ENCODE measurements at regions not wholly inside any gene's neighbourhood (a gene's known extent, or its start where the extent isn't known, plus 50 kb on each side); places are given as distances from the start of the nearest gene placed in this dataset.
A peak's percentile ranks its signal among the peaks of the same experiment; 100 is the strongest.

- TF ChIP-seq CTCF (IDR thresholded peaks at IDR 0.05; ENCODE audit: extremely low read depth, missing control alignments), result no peak
- peak; percentile 10 for DNase-seq (ENCODE audit: low spot score)
Measured at GRCh38 chr7:130929896-130930659, 196.1 kb upstream of the KLF14 start.

- TF ChIP-seq CTCF (IDR thresholded peaks at IDR 0.05; ENCODE audit: extremely low read depth, missing control alignments), result no peak
- no peak for DNase-seq (ENCODE audit: low spot score)
Measured at GRCh38 chr7:130930681-130931080, 196.7 kb upstream of the KLF14 start.

- DNase-seq (ENCODE audit: low spot score), result no peak
- no peak for TF ChIP-seq CTCF (IDR thresholded peaks at IDR 0.05; ENCODE audit: extremely low read depth, missing control alignments)
Measured at GRCh38 chr7:130931423-130931822, 197.4 kb upstream of the KLF14 start.

- no peak for TF ChIP-seq CTCF (IDR thresholded peaks at IDR 0.05; ENCODE audit: extremely low read depth, missing control alignments)
- DNase-seq (ENCODE audit: low spot score), result no peak
Measured at GRCh38 chr7:130932088-130932487, 198.1 kb upstream of the KLF14 start.

GRCh38 chr7:130932667-130933432, 198.8 kb upstream of the KLF14 start:
- no peak for TF ChIP-seq CTCF (IDR thresholded peaks at IDR 0.05; ENCODE audit: extremely low read depth, missing control alignments)

GRCh38 chr7:130933919-130934318, 199.9 kb upstream of the KLF14 start:
- DNase-seq (ENCODE audit: low spot score), result no peak
- TF ChIP-seq CTCF (IDR thresholded peaks at IDR 0.05; ENCODE audit: extremely low read depth, missing control alignments), result no peak

More at GRCh38 chr7:130932667-130933432, 198.8 kb upstream of the KLF14 start:
- no peak for DNase-seq (ENCODE audit: low spot score)

GRCh38 chr7:130935564-130936157, 201.7 kb upstream of the KLF14 start:
- TF ChIP-seq CTCF (IDR thresholded peaks at IDR 0.05; ENCODE audit: extremely low read depth, missing control alignments), result no peak
- no peak for DNase-seq (ENCODE audit: low spot score)

All from GM20000 (cell line).